PC-9 (cell line): ENCODE measurements at regions not wholly inside any gene's neighbourhood (a gene's known extent, or its start where the extent isn't known, plus 50 kb on each side); places are given as distances from the start of the nearest gene placed in this dataset.
"Not testable (repeated sequence)": the region's sequence is repeated elsewhere in the genome, so short reads cannot be mapped to it uniquely, and the experiment has no call there.

ENCODE experiments used
- BruUV-seq: library from RNA; stranded (reverse); fragments of 400-500 nt; replicated peaks from 2 replicates; lab custom pipeline; 2021; lab: Mats Ljungman, UMichigan
- CTCF ChIA-PET: fragments of 300-600 bp; sonication (Branson Sonifier 250); formaldehyde crosslinking; loops from one replicate; lab custom pipeline; 2022; ENCODE audit warnings: antibody characterized with exemption; lab: Charles Lee
- POLR2A ChIA-PET: fragments of 300-600 bp; sonication (Branson Sonifier 250); formaldehyde crosslinking; loops from one replicate; lab custom pipeline; 2022; ENCODE audit warnings: antibody characterized with exemption; ENCODE audit not compliant: unreplicated experiment; lab: Charles Lee
- DNase-seq, 2 experiments: peaks; one replicate each; pipeline versions ENCODE4 v3.0.0 to v3.0.0-alpha.2; 2015 to 2022; ENCODE audit warnings: mixed read lengths in 1 of 2
- H2AFZ ChIP-seq: fragments of 200-600 bp; sonication (generic); 2 replicates; pipeline ENCODE4 v1.8.1; 2017; ENCODE audit warnings: antibody characterized with exemption
- H3F3A ChIP-seq: fragments of 200-600 bp; sonication (generic); 2 replicates; pipeline ENCODE4 v1.8.1; 2017; ENCODE audit warnings: antibody characterized with exemption, mild to moderate bottlenecking, low read depth; ENCODE audit not compliant: insufficient read depth
- H3K27ac ChIP-seq: fragments of 200-600 bp; sonication (generic); 2 replicates; pipeline ENCODE4 v1.6.1; 2016; ENCODE audit warnings: mixed run types
- H3K27me3 ChIP-seq: fragments of 200-600 bp; sonication (generic); 2 replicates; pipeline ENCODE4 v1.6.1; 2016; ENCODE audit warnings: low read depth, mixed run types; ENCODE audit not compliant: insufficient read depth
- H3K36me3 ChIP-seq: fragments of 200-600 bp; sonication (generic); 2 replicates; pipeline ENCODE4 v1.6.1; 2016; ENCODE audit warnings: low read depth, mixed run types
- H3K4me1 ChIP-seq: fragments of 200-600 bp; sonication (generic); replicated peaks from 2 replicates; pipeline ENCODE4 v1.6.1; 2016; ENCODE audit warnings: mixed run types; ENCODE audit not compliant: insufficient read depth
- H3K4me2 ChIP-seq: fragments of 200-600 bp; sonication (generic); 2 replicates; pipeline ENCODE4 v1.6.1; 2017; ENCODE audit warnings: mixed run types
- H3K4me3 ChIP-seq: fragments of 200-600 bp; sonication (generic); 2 replicates; pipeline ENCODE4 v1.6.1; 2016; ENCODE audit warnings: mixed run types
- H3K79me2 ChIP-seq: fragments of 200-600 bp; sonication (generic); 2 replicates; pipeline ENCODE4 v1.6.1; 2017; ENCODE audit warnings: low read depth, mixed run types
- H3K9me2 ChIP-seq: fragments of 200-600 bp; sonication (generic); 2 replicates; pipeline ENCODE4 v1.8.1; 2017; ENCODE audit warnings: mild to moderate bottlenecking; ENCODE audit not compliant: insufficient read depth
- H3K9me3 ChIP-seq: fragments of 200-600 bp; sonication (generic); 2 replicates; pipeline ENCODE4 v1.8.1; 2016; ENCODE audit warnings: low read depth; ENCODE audit not compliant: insufficient read depth
- H4K20me1 ChIP-seq: fragments of 200-600 bp; sonication (generic); 2 replicates; pipeline ENCODE4 v1.8.1; 2017; ENCODE audit not compliant: insufficient read depth
- intact Hi-C: fragments of 100-400 bp; cut with micrococcal nuclease; formaldehyde crosslinking; loops from one replicate; pipeline ENCODE4 v1.10.0; 2022; ENCODE audit not compliant: unreplicated experiment

GRCh38 chr16:32038783-32039496 lies 165.3 kb downstream of the ZNF267 start:
- H3K27ac ChIP-seq, H3F3A ChIP-seq, CTCF ChIA-PET, H3K4me1 ChIP-seq, H3K9me2 ChIP-seq, H4K20me1 ChIP-seq, H2AFZ ChIP-seq, H3K27me3 ChIP-seq, H3K4me3 ChIP-seq, H3K9me3 ChIP-seq, POLR2A ChIA-PET, DNase-seq, BruUV-seq, H3K4me2 ChIP-seq, H3K36me3 ChIP-seq, intact Hi-C loops, H3K79me2 ChIP-seq: not testable (repeated sequence)

DNA sequence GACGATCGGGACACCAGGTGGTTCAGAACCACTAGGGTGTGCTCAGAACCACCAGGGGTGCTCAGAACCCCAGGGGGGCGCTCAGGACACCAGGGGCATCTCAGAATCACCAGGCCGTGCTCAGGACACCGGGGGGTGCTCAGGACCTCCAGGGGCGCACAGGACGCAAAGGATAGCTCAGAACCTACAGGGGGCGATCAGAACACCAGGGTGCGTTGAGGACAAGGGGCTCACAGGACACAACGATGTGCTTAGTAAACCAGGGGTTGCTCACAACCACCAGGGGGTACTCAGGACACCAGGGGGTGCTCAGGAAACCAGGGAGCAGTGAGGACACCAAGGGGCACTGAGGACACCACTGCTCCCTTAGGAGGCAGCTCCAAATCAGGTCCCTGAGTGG lies 166.3 kb downstream of the ZNF267 start:
- CTCF ChIA-PET, intact Hi-C loops, BruUV-seq, H3K9me2 ChIP-seq, H4K20me1 ChIP-seq, H3K4me1 ChIP-seq, H3K36me3 ChIP-seq, H3K79me2 ChIP-seq, H3K27ac ChIP-seq, H3F3A ChIP-seq, H3K4me3 ChIP-seq, H3K4me2 ChIP-seq, H2AFZ ChIP-seq, H3K27me3 ChIP-seq, H3K9me3 ChIP-seq, POLR2A ChIA-PET, DNase-seq: not testable (repeated sequence)

DNA sequence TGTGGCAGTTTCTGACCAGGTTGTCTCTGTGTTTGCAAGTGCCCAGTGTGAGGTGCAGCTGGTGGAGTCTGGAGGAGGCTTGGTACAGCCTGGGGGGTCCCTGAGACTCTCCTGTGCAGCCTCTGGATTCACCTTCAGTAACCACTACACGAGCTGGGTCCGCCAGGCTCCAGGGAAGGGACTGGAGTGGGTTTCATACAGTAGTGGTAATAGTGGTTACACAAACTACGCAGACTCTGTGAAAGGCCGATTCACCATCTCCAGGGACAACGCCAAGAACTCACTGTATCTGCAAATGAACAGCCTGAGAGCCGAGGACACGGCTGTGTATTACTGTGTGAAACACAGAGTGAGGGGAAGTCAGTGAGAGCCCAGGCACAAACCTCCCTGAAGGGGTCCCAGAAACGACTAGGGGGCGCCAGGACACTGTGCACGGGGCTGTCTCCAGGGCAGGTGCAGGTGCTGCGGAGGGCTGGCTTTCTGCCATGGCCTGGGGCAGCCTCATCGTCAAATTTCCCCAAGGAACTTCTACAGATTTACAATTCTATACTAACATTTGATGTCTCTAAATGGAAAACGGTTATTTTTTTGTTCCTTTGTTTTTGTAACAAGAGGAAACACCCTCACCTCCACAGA lies 187.0 kb upstream of the TP53TG3D start:
- H3F3A ChIP-seq, H3K9me2 ChIP-seq, POLR2A ChIA-PET, H3K27ac ChIP-seq, H4K20me1 ChIP-seq, H3K4me2 ChIP-seq, H3K79me2 ChIP-seq, H3K27me3 ChIP-seq, intact Hi-C loops, H3K4me1 ChIP-seq, CTCF ChIA-PET, H3K36me3 ChIP-seq, H3K9me3 ChIP-seq, H2AFZ ChIP-seq, H3K4me3 ChIP-seq, BruUV-seq: not testable (repeated sequence)
- peak in 1 of 2 experiments; percentile 26 for DNase-seq

GRCh38 chr16:32071586-32071985 lies 181.5 kb upstream of the TP53TG3D start:
- POLR2A ChIA-PET, CTCF ChIA-PET, DNase-seq, H3K4me3 ChIP-seq, H3F3A ChIP-seq, H3K9me2 ChIP-seq, H3K27me3 ChIP-seq, H3K36me3 ChIP-seq, BruUV-seq, H3K4me1 ChIP-seq, H3K4me2 ChIP-seq, intact Hi-C loops, H3K9me3 ChIP-seq, H3K79me2 ChIP-seq, H2AFZ ChIP-seq, H3K27ac ChIP-seq, H4K20me1 ChIP-seq: not testable (repeated sequence)

- H3K4me2 ChIP-seq, H3K27ac ChIP-seq, H3K27me3 ChIP-seq, H3F3A ChIP-seq, H3K36me3 ChIP-seq, H4K20me1 ChIP-seq, intact Hi-C loops, H3K9me3 ChIP-seq, H3K4me1 ChIP-seq, BruUV-seq, H3K79me2 ChIP-seq, H2AFZ ChIP-seq, H3K4me3 ChIP-seq, H3K9me2 ChIP-seq, CTCF ChIA-PET, DNase-seq, POLR2A ChIA-PET: not testable (repeated sequence)
Measured at GRCh38 chr16:32083891-32084290, 169.2 kb upstream of the TP53TG3D start.

GRCh38 chr16:32084656-32085401 lies 168.3 kb upstream of the TP53TG3D start:
- H3K27ac ChIP-seq, H3K79me2 ChIP-seq, H3K4me2 ChIP-seq, intact Hi-C loops, H2AFZ ChIP-seq, BruUV-seq, H4K20me1 ChIP-seq, H3F3A ChIP-seq, H3K9me3 ChIP-seq, H3K9me2 ChIP-seq, H3K4me1 ChIP-seq, DNase-seq, H3K4me3 ChIP-seq, CTCF ChIA-PET, H3K27me3 ChIP-seq, POLR2A ChIA-PET, H3K36me3 ChIP-seq: not testable (repeated sequence)

- DNase-seq, POLR2A ChIA-PET, H4K20me1 ChIP-seq, H3F3A ChIP-seq, CTCF ChIA-PET, H3K79me2 ChIP-seq, H3K4me1 ChIP-seq, H3K27me3 ChIP-seq, H3K4me2 ChIP-seq, H3K27ac ChIP-seq, intact Hi-C loops, H3K4me3 ChIP-seq, H3K9me2 ChIP-seq, H3K36me3 ChIP-seq, H2AFZ ChIP-seq, BruUV-seq, H3K9me3 ChIP-seq: not testable (repeated sequence)
Measured at GRCh38 chr16:32085438-32086141, 167.5 kb upstream of the TP53TG3D start.
